ENCODE measurements at regions not wholly inside any gene's neighbourhood (a gene's known extent, or its start where the extent isn't known, plus 50 kb on each side); places are given as distances from the start of the nearest gene placed in this dataset.

DNA sequence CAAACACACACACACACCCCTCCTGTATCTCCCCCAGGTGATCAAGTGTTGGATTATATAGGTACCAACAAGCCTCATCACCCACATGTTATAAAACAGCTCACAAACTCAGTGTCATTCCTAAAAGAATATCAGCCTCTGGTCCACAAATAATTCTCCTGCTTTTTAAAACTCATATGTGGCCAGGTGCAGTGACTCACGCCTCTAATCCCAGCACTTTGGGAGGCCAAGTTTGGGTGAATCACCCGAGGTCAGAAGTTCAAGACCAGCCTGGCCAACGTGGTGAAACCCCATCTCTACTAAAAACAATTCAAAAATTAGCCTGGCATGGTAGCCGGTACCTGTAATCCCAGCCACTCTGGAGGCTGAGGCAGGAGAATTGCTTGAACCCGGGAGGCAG is 87.8 kb downstream of the LRATD1 start:
- TF ChIP-seq, protein P1, sequence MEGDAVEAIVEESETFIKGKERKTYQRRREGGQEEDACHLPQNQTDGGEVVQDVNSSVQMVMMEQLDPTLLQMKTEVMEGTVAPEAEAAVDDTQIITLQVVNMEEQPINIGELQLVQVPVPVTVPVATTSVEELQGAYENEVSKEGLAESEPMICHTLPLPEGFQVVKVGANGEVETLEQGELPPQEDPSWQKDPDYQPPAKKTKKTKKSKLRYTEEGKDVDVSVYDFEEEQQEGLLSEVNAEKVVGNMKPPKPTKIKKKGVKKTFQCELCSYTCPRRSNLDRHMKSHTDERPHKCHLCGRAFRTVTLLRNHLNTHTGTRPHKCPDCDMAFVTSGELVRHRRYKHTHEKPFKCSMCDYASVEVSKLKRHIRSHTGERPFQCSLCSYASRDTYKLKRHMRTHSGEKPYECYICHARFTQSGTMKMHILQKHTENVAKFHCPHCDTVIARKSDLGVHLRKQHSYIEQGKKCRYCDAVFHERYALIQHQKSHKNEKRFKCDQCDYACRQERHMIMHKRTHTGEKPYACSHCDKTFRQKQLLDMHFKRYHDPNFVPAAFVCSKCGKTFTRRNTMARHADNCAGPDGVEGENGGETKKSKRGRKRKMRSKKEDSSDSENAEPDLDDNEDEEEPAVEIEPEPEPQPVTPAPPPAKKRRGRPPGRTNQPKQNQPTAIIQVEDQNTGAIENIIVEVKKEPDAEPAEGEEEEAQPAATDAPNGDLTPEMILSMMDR (conservative IDR thresholded peaks at IDR 0.05; ENCODE audit: low read depth in 2 of 2): no peak
- TF ChIP-seq POLR2AphosphoS5 (IDR thresholded peaks at IDR 0.05; ENCODE audit: low read depth): no peak
- TF ChIP-seq EZH2phosphoT487 (IDR thresholded peaks at IDR 0.05; ENCODE audit: unreplicated experiment): no peak
- no peak for TF ChIP-seq CREB1 (CRISPR knock-in tag; IDR thresholded peaks at IDR 0.05; ENCODE audit: low read depth)
- TF ChIP-seq, protein P2, sequence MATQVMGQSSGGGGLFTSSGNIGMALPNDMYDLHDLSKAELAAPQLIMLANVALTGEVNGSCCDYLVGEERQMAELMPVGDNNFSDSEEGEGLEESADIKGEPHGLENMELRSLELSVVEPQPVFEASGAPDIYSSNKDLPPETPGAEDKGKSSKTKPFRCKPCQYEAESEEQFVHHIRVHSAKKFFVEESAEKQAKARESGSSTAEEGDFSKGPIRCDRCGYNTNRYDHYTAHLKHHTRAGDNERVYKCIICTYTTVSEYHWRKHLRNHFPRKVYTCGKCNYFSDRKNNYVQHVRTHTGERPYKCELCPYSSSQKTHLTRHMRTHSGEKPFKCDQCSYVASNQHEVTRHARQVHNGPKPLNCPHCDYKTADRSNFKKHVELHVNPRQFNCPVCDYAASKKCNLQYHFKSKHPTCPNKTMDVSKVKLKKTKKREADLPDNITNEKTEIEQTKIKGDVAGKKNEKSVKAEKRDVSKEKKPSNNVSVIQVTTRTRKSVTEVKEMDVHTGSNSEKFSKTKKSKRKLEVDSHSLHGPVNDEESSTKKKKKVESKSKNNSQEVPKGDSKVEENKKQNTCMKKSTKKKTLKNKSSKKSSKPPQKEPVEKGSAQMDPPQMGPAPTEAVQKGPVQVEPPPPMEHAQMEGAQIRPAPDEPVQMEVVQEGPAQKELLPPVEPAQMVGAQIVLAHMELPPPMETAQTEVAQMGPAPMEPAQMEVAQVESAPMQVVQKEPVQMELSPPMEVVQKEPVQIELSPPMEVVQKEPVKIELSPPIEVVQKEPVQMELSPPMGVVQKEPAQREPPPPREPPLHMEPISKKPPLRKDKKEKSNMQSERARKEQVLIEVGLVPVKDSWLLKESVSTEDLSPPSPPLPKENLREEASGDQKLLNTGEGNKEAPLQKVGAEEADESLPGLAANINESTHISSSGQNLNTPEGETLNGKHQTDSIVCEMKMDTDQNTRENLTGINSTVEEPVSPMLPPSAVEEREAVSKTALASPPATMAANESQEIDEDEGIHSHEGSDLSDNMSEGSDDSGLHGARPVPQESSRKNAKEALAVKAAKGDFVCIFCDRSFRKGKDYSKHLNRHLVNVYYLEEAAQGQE (IDR thresholded peaks at IDR 0.05; ENCODE audit: unreplicated experiment): no peak

All from GM23338 (cell line).